Activated T-cell treated with anti-CD3 and anti-CD28 coated beads, Interleukin-2, amount 50 U/mL, for 1 hour (primary cell): ENCODE measurements at regions not wholly inside any gene's neighbourhood (a gene's known extent, or its start where the extent isn't known, plus 50 kb on each side); places are given as distances from the start of the nearest gene placed in this dataset.

Experiments
- DNase-seq: peaks from one replicate; pipeline ENCODE4 v3.0.0-alpha.2; 2020

DNA sequence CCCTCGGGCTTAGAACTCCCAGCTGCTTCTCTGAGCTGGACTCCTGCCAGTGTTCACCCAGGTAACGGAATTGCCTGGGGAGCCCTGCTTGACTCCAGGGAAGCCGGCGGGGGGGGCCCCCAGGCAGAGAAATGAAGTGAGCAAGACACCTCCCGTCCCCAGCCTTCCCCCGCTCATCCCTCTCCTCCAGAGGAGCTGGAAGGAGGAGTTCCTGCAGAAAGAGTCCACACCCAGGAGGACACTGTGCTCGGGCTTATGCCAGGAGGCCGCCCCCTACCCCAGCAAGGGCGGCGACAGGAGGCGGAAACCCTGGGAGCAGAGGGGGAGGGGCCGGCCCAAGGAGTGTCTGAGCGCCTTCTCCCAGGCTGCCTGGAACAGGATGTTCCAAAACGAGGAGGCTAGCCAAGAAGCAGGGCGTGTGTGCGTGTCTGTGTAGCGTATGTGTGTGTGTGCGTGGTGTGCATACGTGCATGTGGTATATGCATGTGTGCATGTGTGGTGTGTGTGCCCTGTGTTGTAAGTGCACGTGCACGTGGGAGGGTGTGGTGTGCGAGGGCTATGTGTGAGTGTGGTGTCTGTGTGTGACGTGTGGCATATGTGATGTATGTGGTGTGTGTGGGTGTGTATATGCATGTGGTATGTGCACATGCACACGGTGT lies 511.3 kb downstream of the SHQ1 start:
- no peak for DNase-seq

DNA sequence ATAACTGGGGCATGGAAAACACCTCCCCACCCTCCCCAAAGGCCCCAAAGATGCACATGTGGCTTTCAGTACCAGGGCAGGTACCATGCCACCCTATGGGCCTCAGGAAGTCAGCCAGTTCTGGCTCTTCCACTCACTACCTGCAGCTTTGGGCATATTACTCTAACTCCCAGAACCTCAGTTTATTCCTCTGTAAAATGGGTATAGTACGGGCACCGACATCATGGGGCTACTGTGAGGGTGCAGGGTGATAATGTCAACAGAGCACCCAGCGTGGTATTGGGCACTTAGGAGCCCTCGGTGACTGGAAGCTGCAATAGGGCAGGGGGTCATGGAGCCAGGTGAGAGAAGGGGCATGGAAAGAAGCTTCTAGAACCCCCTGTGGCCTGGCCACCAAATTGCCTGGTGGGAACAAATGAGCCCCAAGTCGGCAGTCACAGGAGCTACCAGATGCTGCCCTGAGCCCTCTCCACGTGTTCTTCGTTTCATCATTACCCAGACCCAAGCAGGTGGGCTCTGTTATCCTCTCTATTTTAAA lies 512.1 kb downstream of the SHQ1 start:
- DNase-seq, result no peak

- DNase-seq, result no peak
Measured at GRCh38 chr3:72335458-72336095, 512.7 kb downstream of the SHQ1 start.

DNA sequence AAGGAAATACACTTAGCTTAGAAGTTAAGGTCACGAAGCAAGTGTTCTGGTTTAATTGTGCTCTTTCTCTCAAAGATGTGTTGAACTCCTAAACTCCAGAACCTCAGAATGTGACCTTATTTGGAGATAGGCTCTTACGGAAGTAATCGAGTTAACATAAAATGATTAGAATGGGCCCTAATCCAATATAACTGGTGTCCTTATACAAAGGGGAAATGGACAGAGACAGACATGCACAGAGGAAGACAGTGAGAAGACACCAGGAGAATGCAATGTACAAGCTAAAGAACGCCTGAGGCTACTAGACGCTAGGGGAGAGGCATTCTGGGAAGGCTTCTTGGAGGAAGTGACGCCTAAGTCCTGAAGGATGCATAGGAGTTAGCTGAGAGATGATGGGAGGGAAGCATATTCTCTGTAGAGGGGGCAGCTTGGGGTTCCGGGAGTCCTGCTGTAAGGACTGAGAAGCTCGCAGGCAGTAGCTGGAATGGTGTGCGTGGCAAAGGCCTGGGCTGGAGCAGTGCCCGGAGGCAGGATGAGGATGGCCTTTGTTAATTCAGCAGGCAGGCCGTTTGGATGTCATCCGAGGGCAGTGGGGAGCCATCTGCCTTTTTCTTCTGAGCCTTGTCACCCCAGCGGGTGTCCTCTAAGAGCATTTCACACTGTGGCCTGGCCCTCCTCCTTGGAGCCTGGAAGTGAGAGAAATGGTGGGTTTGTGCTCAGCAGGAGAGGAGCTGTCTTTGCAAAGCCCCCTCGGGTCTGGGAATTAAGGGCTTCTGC lies 513.4 kb downstream of the SHQ1 start:
- DNase-seq, result no peak

- no peak for DNase-seq
Measured at GRCh38 chr3:72332689-72333088, 515.6 kb downstream of the SHQ1 start.

DNA sequence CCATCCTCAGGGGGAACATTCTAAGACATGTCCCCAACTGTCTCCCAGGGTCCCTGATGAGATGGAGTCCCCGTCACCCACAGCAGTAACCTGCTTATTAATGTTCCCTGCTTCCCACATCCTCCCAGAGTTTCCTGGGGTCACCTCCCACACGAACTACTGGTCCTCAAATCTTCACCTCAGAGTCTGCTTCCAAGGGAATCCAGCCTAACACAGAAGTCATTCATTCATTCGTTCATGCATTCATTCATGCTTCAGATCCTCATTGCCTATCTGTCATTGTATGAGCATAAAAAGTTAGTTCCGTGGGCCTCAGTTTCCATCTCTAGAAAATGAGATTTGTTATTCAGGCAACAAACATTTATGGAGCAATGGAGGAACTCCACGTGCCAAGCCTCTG lies 516.2 kb downstream of the SHQ1 start:
- DNase-seq, result no peak

DNA sequence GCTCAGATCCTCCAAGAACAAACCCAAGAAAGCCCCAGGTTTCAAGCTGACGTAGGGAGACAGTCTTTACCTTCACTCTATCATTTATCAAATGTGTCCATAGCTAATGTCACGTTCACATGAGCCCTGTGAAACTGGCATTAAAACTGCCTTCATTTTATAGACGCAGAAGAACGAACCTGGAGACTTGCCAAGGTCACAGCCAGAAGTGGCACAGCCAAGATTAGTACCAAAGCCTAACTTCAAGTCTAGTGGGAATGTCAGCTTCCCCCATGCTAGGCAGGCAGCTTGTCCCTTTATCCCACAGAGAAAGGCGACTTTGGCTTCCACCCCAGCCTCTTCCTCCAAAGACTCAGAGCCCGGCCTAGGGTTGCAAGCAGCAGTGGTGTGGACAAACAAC lies 517.2 kb downstream of the SHQ1 start:
- DNase-seq, result no peak

- DNase-seq, result no peak
Measured at GRCh38 chr3:72329354-72329753, 518.9 kb downstream of the SHQ1 start.

DNA sequence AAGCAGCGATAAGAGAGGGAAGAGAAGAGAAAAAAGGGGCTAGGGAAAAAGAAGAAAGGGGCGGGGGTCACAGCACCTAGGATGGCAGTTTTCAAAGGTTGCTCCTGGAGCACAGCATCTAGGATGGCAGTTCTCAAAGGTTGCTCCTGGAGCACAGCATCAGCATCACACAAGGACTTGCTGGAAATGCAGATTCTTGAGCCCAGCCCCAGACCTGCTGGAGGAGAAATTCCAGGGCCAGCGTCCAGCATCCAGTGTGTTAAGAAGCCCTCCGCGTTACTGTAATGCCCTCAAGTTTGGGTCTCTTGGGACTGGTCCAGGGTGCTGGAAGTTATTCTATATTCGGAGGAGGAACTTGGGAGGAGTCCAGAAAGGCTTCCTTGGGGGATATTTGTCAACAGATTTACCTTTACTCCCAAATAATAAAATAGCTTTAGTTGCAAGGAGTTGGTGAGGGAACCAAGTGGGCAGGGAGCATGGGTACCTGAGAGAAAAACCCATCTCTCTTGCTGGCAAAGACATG lies 519.4 kb downstream of the SHQ1 start:
- no peak for DNase-seq

DNA sequence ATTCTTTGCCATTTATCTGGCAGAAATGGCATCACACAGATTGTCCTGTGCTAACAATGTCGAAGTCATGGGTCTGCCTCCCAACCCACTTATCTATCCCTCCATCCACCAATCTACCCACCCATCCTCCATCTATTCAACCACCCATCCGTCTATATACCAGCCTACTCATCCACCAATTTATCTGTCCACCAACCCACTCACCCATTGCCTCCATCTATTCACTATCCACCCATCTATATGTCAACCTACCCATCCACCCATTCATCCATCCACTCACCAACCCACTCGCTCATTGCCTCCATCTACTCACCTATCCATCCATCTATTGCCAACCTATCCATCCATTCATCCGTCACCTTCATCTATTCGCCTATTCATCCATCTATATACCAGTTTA lies 521.2 kb downstream of the SHQ1 start:
- no peak for DNase-seq

- no peak for DNase-seq
Measured at GRCh38 chr3:72324253-72324811, 523.9 kb downstream of the SHQ1 start.

GRCh38 chr3:72323773-72324172 lies 524.5 kb downstream of the SHQ1 start:
- DNase-seq, result no peak

- no peak for DNase-seq
Measured at GRCh38 chr3:72322264-72322976, 525.8 kb downstream of the SHQ1 start.

- DNase-seq, result no peak
Measured at GRCh38 chr3:72320955-72321303, 527.3 kb downstream of the SHQ1 start.

- no peak for DNase-seq
Measured at GRCh38 chr3:72320095-72320954, 527.9 kb downstream of the SHQ1 start.

DNA sequence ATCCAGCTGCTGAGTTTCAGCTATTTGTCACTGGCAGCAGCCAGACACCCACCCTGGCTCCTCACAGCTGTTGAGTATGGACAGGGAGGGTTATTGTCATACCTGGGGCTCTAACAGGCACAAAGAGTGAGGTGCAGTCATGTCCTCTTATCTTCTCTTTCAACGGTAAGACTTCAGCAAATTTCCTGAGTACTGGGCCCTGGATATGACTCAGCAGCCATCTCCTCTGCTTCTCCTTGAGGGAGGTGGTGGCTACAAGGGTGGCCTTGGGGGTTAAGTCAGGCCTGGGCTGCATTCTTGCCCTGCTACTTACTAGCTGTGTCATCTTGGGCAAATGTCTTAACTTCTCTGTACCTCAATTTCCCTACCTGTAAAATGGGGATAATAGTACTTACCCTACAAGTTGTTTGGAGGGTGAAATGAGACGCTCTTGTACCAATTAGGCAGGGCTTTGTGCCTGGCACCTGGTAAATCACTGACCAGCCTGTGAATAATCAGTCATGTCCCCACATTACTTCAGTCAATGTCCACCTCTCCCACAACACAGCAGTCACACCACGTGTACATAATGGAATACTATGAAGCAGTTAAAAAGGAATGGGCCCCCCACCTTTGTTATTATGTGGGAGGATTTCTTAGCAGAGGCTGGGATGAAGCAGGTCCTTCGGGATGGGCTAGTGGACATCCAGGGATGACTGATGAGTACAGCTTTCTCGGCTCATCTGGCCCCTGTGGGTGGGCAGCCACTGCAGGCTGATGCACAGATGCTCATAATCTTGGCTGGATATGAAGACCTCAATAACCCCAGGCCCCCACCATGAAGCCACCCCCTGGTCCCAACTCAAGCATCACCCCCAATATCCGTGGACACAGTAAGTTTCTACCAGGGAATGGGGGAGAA lies 528.8 kb downstream of the SHQ1 start:
- DNase-seq, result no peak

- DNase-seq, result no peak
Measured at GRCh38 chr3:72318504-72319193, 529.6 kb downstream of the SHQ1 start.

DNA sequence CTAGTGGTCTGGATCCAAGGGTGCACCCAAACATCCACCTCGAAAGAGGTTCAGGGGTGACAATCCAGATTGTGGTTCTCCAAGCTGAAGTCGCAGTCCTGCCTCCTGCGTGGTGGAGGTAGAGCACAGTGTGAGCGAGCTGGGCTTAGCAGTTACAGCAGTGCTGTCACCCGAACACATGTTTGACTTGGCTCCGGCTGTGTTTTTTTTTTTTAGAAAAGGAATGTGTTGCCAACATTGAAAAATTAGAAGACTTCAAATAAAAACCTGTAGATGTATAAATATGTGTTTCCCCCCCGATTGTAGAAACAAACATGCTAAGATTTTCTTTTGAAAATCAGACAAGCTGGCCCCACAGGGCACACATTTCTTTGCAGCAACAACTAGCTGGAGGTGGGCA lies 530.8 kb downstream of the SHQ1 start:
- DNase-seq, result no peak

GRCh38 chr3:72316501-72317279 lies 531.6 kb downstream of the SHQ1 start:
- no peak for DNase-seq
